Loucy (cell line): ENCODE measurements at regions not wholly inside any gene's neighbourhood (a gene's known extent, or its start where the extent isn't known, plus 50 kb on each side); places are given as distances from the start of the nearest gene placed in this dataset.

ENCODE experiments used
- CTCF ChIP-seq: fragments of 200-600 bp; sonication (generic); conservative IDR thresholded peaks from 2 replicates; pipeline ENCODE4 v1.5.1; 2014; ENCODE audit warnings: mild to moderate bottlenecking, antibody characterized with exemption, low read length
- EZH2phosphoT487 ChIP-seq: fragments of 200-600 bp; IDR thresholded peaks from 2 replicates; pipeline ENCODE4 v1.6.1; 2018; ENCODE audit warnings: antibody characterized with exemption, mild to moderate bottlenecking, moderate library complexity, borderline replicate concordance

DNA sequence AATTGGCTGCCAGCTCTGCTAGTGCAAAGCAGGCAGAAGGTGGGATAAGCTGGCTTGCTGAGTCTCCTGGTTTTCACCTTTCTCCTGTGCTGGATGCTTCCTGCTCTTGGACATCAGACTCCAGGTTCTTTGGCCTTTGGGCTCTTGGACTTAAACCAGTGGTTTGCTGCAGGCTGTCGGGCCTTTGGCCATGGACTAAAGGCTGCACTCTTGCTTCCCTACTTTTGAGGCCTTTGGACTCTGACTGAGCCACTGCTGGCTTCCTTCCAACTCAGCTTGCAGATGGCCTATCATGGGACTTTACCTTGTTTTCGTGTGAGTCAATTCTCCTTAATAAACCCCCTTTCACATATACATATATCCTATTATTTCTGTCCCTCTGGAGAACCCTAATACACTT lies 1293.9 kb upstream of the CDH6 start:
- no peak for TF ChIP-seq CTCF
- TF ChIP-seq EZH2phosphoT487, result no peak
